KMS-11 (cell line): ENCODE measurements at regions not wholly inside any gene's neighbourhood (a gene's known extent, or its start where the extent isn't known, plus 50 kb on each side); places are given as distances from the start of the nearest gene placed in this dataset.

Experiments
- H2AFZ ChIP-seq: fragments of 200-600 bp; sonication (generic); 2 replicates; pipeline ENCODE4 v1.6.1; 2016; ENCODE audit warnings: antibody characterized with exemption, mixed run types, low read depth
- H3K27ac ChIP-seq: fragments of 200-600 bp; sonication (generic); 2 replicates; pipeline ENCODE4 v1.6.1; 2016; ENCODE audit warnings: mild to moderate bottlenecking, mixed run types
- H3K27me3 ChIP-seq: fragments of 200-600 bp; sonication (generic); 2 replicates; pipeline ENCODE4 v1.6.1; 2017; ENCODE audit warnings: mild to moderate bottlenecking, low read depth, mixed run types, moderate library complexity; ENCODE audit not compliant: insufficient read depth
- H3K36me3 ChIP-seq: fragments of 200-600 bp; sonication (generic); 2 replicates; pipeline ENCODE4 v1.6.1; 2017; ENCODE audit warnings: mild to moderate bottlenecking, mixed run types; ENCODE audit not compliant: insufficient read depth
- H3K4me1 ChIP-seq: fragments of 200-600 bp; sonication (generic); 2 replicates; pipeline ENCODE4 v1.6.1; 2016; ENCODE audit warnings: mild to moderate bottlenecking, low read depth, mixed run types; ENCODE audit not compliant: poor library complexity, severe bottlenecking
- H3K4me2 ChIP-seq: fragments of 200-600 bp; sonication (generic); 2 replicates; pipeline ENCODE4 v1.7.0; 2016; ENCODE audit warnings: mild to moderate bottlenecking, mixed run types
- H3K4me3 ChIP-seq: fragments of 200-600 bp; sonication (generic); IDR thresholded peaks from 2 replicates; pipeline ENCODE4 v1.6.1; 2017; ENCODE audit warnings: low read depth, low read length, mixed read lengths; ENCODE audit not compliant: insufficient read depth
- H3K79me2 ChIP-seq: fragments of 200-600 bp; sonication (generic); 2 replicates; pipeline ENCODE4 v1.6.1; 2016; ENCODE audit warnings: low read depth, mixed run types; ENCODE audit not compliant: insufficient read depth
- H3K9ac ChIP-seq: fragments of 200-600 bp; sonication (generic); 2 replicates; pipeline ENCODE4 v1.6.1; 2016; ENCODE audit warnings: mild to moderate bottlenecking, mixed run types
- H4K20me1 ChIP-seq: fragments of 200-600 bp; sonication (generic); 2 replicates; pipeline ENCODE4 v1.6.1; 2016; ENCODE audit warnings: mild to moderate bottlenecking, mixed run types; ENCODE audit not compliant: insufficient read depth
- TF ChIP-seq, protein P1 (sequence below): fragments of 200-600 bp; sonication (generic); conservative IDR thresholded peaks from 2 replicates; pipeline ENCODE4 v1.6.1; 2017; ENCODE audit warnings: low read depth, mild to moderate bottlenecking, antibody characterized with exemption, low read length, moderate library complexity, mixed read lengths

DNA sequence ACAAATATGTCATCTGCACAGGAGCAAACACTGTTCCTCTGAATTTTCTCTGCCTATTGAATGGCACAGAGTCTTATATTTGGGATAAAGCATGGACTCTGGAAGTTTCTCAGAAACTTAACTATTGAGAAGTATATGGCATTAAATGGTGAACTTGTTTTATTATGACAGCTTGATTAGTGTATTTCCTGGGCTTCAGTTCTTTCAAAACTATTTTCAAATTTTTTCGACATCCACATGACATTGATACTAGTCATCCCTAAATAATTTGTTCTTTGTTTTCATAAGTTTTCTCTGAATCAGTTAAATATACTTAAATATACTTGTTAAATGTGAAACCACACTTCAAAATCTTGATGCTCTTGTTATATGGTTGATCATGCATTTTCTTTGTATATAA lies 144.0 kb upstream of the TSHZ2 start:
- no peaks in the 10 kb centered on the region for H3K36me3 ChIP-seq
- no peak overlapping the region for H3K4me2 ChIP-seq
- no peaks in the 10 kb centered on the region for H3K27me3 ChIP-seq
- H3K4me1 ChIP-seq: no peaks in the 10 kb centered on the region
- no peaks in the 10 kb centered on the region for H4K20me1 ChIP-seq
- TF ChIP-seq, protein P1, sequence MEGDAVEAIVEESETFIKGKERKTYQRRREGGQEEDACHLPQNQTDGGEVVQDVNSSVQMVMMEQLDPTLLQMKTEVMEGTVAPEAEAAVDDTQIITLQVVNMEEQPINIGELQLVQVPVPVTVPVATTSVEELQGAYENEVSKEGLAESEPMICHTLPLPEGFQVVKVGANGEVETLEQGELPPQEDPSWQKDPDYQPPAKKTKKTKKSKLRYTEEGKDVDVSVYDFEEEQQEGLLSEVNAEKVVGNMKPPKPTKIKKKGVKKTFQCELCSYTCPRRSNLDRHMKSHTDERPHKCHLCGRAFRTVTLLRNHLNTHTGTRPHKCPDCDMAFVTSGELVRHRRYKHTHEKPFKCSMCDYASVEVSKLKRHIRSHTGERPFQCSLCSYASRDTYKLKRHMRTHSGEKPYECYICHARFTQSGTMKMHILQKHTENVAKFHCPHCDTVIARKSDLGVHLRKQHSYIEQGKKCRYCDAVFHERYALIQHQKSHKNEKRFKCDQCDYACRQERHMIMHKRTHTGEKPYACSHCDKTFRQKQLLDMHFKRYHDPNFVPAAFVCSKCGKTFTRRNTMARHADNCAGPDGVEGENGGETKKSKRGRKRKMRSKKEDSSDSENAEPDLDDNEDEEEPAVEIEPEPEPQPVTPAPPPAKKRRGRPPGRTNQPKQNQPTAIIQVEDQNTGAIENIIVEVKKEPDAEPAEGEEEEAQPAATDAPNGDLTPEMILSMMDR: no peak
- H3K9ac ChIP-seq: no peak overlapping the region
- no peak overlapping the region for H3K27ac ChIP-seq
- no peaks in the 10 kb centered on the region for H3K79me2 ChIP-seq
- H3K4me3 ChIP-seq: no peak overlapping the region
- no peak overlapping the region for H2AFZ ChIP-seq

DNA sequence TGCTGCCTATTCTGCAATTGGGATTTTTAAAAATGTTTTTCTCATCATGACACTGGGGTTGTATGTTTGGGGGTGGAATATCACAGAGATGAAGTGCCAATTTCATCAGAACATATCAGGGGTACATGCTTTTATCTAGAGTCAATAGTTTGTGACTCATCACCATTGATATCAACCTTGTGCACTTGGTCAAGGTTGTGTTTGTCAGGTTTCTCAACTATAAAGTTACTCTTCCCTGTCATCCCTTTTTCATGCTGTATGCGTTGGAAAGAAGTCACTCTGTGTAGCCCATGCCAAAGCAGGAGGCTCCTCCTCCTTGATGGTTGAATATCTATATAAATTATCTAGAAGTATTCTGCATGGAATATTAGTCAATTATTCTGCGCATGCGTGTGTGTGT lies 145.4 kb upstream of the TSHZ2 start:
- Histone ChIP-seq H3K4me1 (no peaks in the 10 kb centered on the region), H3K4me2 (no peak overlapping the region), H3K79me2 (no peaks in the 10 kb centered on the region), H3K9ac (no peak overlapping the region), H4K20me1 (no peaks in the 10 kb centered on the region), H3K27ac (no peak overlapping the region), H3K4me3 (no peak overlapping the region), H2AFZ (no peak overlapping the region), H3K36me3 (no peaks in the 10 kb centered on the region), H3K27me3 (no peaks in the 10 kb centered on the region)
- TF ChIP-seq, protein P1: no peak

DNA sequence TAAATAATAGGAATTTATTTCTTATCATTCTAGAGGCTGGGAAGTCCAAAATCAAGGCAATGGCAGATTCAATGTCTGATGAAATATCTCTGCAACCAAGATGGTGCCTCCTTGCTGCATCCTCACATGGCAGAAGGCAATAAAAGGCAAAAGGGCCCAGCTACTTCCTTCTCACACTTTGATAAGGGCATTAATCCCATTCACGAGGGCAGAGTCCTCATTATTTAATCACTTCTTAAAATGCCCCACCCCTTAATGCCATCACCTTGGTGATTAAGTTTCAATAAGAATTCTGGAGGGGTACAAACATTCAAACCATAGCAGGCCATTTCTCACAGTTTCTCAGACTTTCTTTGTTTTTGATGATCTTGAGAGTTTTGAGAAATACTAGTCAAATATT lies 145.8 kb upstream of the TSHZ2 start:
- Histone ChIP-seq H2AFZ (no peak overlapping the region), H3K4me1 (no peaks in the 10 kb centered on the region), H3K36me3 (no peaks in the 10 kb centered on the region), H3K9ac (no peak overlapping the region), H3K4me2 (no peak overlapping the region), H3K27me3 (no peaks in the 10 kb centered on the region), H4K20me1 (no peaks in the 10 kb centered on the region), H3K27ac (no peak overlapping the region), H3K79me2 (no peaks in the 10 kb centered on the region), H3K4me3 (no peak overlapping the region)
- TF ChIP-seq, protein P1: no peak

DNA sequence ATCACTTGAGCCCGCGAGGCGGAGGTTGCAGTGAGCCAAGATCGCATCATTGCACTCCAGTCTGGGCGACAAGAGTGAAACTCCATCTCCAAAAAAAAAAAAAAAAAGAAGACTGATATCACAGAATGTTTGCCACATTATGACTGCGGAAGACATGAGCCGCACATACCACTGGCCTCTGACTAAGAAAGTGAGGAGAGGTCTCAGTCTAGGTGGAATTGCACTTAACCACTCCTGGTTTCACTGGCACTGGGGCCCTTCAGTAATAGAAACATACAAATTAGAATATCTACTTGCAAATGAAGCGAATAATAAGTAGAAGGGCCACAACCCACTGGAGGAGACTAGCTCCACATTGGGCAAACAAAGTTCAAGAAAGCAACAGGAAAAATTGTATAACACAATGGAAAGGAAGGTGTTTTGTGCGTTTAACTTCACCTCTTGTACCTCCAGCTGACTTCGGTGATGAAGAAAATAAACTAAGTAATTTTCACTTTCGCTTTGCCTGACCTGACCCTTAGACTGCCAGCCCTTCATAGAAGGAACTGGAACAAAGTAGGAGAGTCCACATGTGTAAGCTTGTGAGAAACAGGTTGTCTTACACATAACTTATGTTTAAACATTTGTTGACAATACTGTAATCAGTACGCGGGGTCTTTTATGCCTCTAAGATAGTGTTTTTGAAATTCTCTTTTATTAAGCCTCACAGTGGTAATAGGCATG lies 147.5 kb upstream of the TSHZ2 start:
- Histone ChIP-seq H3K27me3 (no peaks in the 10 kb centered on the region), H3K36me3 (no peaks in the 10 kb centered on the region), H2AFZ (no peak overlapping the region; the same call in 1 of the 2 replicates), H3K79me2 (no peaks in the 10 kb centered on the region), H3K27ac (no peak overlapping the region), H3K4me1 (no peaks in the 10 kb centered on the region), H4K20me1 (no peaks in the 10 kb centered on the region), H3K9ac (no peak overlapping the region), H3K4me3 (no peak overlapping the region), H3K4me2 (no peak overlapping the region)
- TF ChIP-seq, protein P1: no peak
